Activated B cell treated with CpG ODN at 0.5 μM for 24 hours (primary cell): ENCODE measurements at regions not wholly inside any gene's neighbourhood (a gene's known extent, or its start where the extent isn't known, plus 50 kb on each side); places are given as distances from the start of the nearest gene placed in this dataset.

ENCODE experiments used
- ATAC-seq: fragments of 200-7000 bp; cut with Tn5 transposase; one replicate; pipeline ENCODE4 v1.10.0; 2021; ENCODE audit warnings: low read depth, mild to moderate bottlenecking, moderate library complexity
- CTCF ChIA-PET: fragments of 350-600 bp; sonication (Branson Sonifier 250); formaldehyde crosslinking; loops from one replicate; lab custom pipeline; 2021; ENCODE audit warnings: antibody characterized with exemption; lab: Charles Lee
- POLR2A ChIA-PET: fragments of 350-600 bp; sonication (Branson Sonifier 250); formaldehyde crosslinking; loops from one replicate; lab custom pipeline; 2021; ENCODE audit warnings: antibody characterized with exemption; lab: Charles Lee
- DNase-seq: peaks from one replicate; pipeline ENCODE4 v3.0.0; 2022
- H3K27ac Mint-ChIP-seq: one replicate; pipeline ENCODE4 v1.8.0; 2020; ENCODE audit warnings: mixed read lengths
- H3K27me3 Mint-ChIP-seq: one replicate; pipeline ENCODE4 v1.8.0; 2021; ENCODE audit warnings: mixed read lengths
- H3K36me3 Mint-ChIP-seq: one replicate; pipeline ENCODE4 v1.8.0; 2021; ENCODE audit warnings: low read depth, mixed read lengths
- H3K4me1 Mint-ChIP-seq: one replicate; pipeline ENCODE4 v1.8.0; 2021; ENCODE audit warnings: mixed read lengths
- H3K4me3 Mint-ChIP-seq: one replicate; pipeline ENCODE4 v1.8.0; 2020; ENCODE audit warnings: mild to moderate bottlenecking, mixed read lengths
- H3K9me3 Mint-ChIP-seq: one replicate; pipeline ENCODE4 v1.8.0; 2020; ENCODE audit warnings: mixed read lengths
- intact Hi-C: fragments of 100-400 bp; cut with micrococcal nuclease; formaldehyde crosslinking; loops from one replicate; pipeline ENCODE4 v1.15.1; 2024
- TF ChIP-seq, protein P1 (sequence below): fragments of 200-600 bp; IDR thresholded peaks from one replicate; pipeline ENCODE4 v1.8.0; 2022; ENCODE audit warnings: antibody characterized with exemption, mild to moderate bottlenecking

DNA sequence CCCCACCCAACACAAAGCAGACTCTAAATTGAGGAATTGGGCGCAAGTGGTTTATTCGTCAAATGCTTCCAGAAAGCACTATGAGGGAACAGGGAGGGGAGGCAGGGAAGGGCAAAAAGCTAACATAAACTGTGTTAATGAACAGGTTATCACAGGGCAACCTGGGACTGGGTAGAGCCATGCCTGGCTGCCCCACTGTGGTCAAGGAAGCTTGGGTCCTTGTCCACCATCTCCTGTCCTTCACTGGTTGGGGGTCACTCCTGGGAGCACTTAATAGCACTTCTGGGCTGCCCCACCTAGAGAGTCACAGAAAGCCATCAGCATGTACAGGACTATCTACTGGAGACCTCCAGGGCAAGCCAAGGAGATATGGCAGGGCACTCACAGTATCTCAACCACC, 102.3 kb downstream of the LINC00237 start:
- Mint-ChIP-seq H3K27me3 (peaks cover 5% of the 10 kb centered on the region), H3K36me3 (no peaks in the 10 kb centered on the region), H3K9me3 (no peaks in the 10 kb centered on the region), H3K4me1 (no peaks in the 10 kb centered on the region), H3K4me3 (no peak overlapping the region), H3K27ac (no peak overlapping the region)
- ATAC-seq (no peak), DNase-seq (no peak)
- ChIA-PET CTCF (no interaction called here), POLR2A (no interaction called here)
- TF ChIP-seq, protein P1, sequence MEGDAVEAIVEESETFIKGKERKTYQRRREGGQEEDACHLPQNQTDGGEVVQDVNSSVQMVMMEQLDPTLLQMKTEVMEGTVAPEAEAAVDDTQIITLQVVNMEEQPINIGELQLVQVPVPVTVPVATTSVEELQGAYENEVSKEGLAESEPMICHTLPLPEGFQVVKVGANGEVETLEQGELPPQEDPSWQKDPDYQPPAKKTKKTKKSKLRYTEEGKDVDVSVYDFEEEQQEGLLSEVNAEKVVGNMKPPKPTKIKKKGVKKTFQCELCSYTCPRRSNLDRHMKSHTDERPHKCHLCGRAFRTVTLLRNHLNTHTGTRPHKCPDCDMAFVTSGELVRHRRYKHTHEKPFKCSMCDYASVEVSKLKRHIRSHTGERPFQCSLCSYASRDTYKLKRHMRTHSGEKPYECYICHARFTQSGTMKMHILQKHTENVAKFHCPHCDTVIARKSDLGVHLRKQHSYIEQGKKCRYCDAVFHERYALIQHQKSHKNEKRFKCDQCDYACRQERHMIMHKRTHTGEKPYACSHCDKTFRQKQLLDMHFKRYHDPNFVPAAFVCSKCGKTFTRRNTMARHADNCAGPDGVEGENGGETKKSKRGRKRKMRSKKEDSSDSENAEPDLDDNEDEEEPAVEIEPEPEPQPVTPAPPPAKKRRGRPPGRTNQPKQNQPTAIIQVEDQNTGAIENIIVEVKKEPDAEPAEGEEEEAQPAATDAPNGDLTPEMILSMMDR = no peak
- intact Hi-C loops = no loop called here

- Mint-ChIP-seq H3K4me3 (no peak overlapping the region), H3K4me1 (no peaks in the 10 kb centered on the region), H3K27me3 (peaks cover 5% of the 10 kb centered on the region), H3K36me3 (no peaks in the 10 kb centered on the region), H3K27ac (no peak overlapping the region), H3K9me3 (no peaks in the 10 kb centered on the region)
- intact Hi-C loops = no loop called here
- DNase-seq = no peak
- TF ChIP-seq, protein P1 = no peak
- CTCF ChIA-PET = no interaction called here
- POLR2A ChIA-PET = no interaction called here
- ATAC-seq = no peak
Measured at GRCh38 chr20:21002486-21002885, 103.7 kb downstream of the LINC00237 start.

DNA sequence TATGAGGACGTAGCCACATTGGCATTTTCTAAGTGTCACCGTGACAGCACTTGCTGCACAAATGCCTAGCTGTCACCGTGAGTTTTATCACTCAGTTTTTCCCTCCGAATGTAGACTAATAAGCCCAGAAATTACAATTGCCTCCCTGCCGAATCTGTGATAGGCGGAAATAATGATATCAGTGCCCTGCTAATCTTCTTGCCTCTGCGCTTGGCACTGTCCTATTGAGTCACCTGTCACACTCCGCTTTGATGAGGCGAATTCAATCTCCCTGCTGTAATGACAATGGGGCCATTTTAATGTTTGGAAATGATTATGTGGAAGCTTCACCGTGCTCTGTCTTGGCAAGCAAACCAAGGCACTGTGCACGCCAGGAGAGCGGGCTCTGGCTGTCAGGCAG, 112.8 kb downstream of the LINC00237 start:
- TF ChIP-seq, protein P1 = no peak
- CTCF ChIA-PET = no interaction called here
- intact Hi-C loops = no loop called here
- Mint-ChIP-seq H3K9me3 (no peaks in the 10 kb centered on the region), H3K4me1 (no peaks in the 10 kb centered on the region), H3K36me3 (no peaks in the 10 kb centered on the region), H3K27ac (no peak overlapping the region), H3K4me3 (no peak overlapping the region), H3K27me3 (peaks cover 8% of the 10 kb centered on the region)
- POLR2A ChIA-PET = no interaction called here
- DNase-seq (no peak), ATAC-seq (no peak)

GRCh38 chr20:20992686-20993360, 113.3 kb downstream of the LINC00237 start:
- POLR2A ChIA-PET = no interaction called here

GRCh38 chr20:20992277-20992676, 113.9 kb downstream of the LINC00237 start:
- no peaks in the 10 kb centered on the region for H3K36me3 Mint-ChIP-seq
- DNase-seq (no peak), ATAC-seq (no peak)
- H3K9me3 Mint-ChIP-seq = no peaks in the 10 kb centered on the region
- intact Hi-C loops = no loop called here
- H3K4me3 Mint-ChIP-seq = no peak overlapping the region
- no peak overlapping the region for H3K27ac Mint-ChIP-seq
- peaks cover 8% of the 10 kb centered on the region for H3K27me3 Mint-ChIP-seq
- POLR2A ChIA-PET = no interaction called here
- TF ChIP-seq, protein P1 = no peak
- CTCF ChIA-PET = no interaction called here
- no peaks in the 10 kb centered on the region for H3K4me1 Mint-ChIP-seq

More at GRCh38 chr20:20992686-20993360, 113.3 kb downstream of the LINC00237 start:
- CTCF ChIA-PET = no interaction called here
- no peaks in the 10 kb centered on the region for H3K4me1 Mint-ChIP-seq
- no peak overlapping the region for H3K4me3 Mint-ChIP-seq
- no peaks in the 10 kb centered on the region for H3K36me3 Mint-ChIP-seq
- ATAC-seq (no peak), DNase-seq (no peak)
- TF ChIP-seq, protein P1 = no peak
- H3K9me3 Mint-ChIP-seq = no peaks in the 10 kb centered on the region
- H3K27ac Mint-ChIP-seq = no peak overlapping the region
- peaks cover 8% of the 10 kb centered on the region for H3K27me3 Mint-ChIP-seq
- intact Hi-C loops = no loop called here
